Panc1 (cell line): ENCODE measurements at regions not wholly inside any gene's neighbourhood (a gene's known extent, or its start where the extent isn't known, plus 50 kb on each side); places are given as distances from the start of the nearest gene placed in this dataset.

Experiments used
- ATAC-seq: fragments of 200-7000 bp; cut with Tn5 transposase; 2 replicates; pipeline ENCODE4 v1.9.1; 2020; ENCODE audit warnings: mild to moderate bottlenecking, moderate library complexity
- BruUV-seq: library from RNA; stranded (reverse); fragments of 400-500 nt; replicated peaks from 2 replicates; lab custom pipeline; 2021; lab: Mats Ljungman, UMichigan
- CTCF ChIA-PET: fragments of 300-600 bp; sonication (Branson Sonifier 250); formaldehyde crosslinking; loops from one replicate; lab custom pipeline; 2022; ENCODE audit warnings: antibody characterized with exemption; lab: Charles Lee
- POLR2A ChIA-PET: fragments of 300-600 bp; sonication (Branson Sonifier 250); formaldehyde crosslinking; loops from one replicate; lab custom pipeline; 2022; ENCODE audit warnings: antibody characterized with exemption; lab: Charles Lee
- DNase-seq: peaks from one replicate; pipeline ENCODE4 v3.0.0-alpha.2; 2010; ENCODE audit warnings: low read depth, low spot score
- H3K27ac ChIP-seq: 2 replicates; pipeline ENCODE4 v1.5.1; 2011; ENCODE audit warnings: mild to moderate bottlenecking, low read length, inconsistent platforms
- H3K27me3 ChIP-seq: fragments of 200-500 bp; sonication (Bioruptor generic); 2 replicates; pipeline ENCODE4 v1.6.0; 2014; ENCODE audit warnings: low read length, inconsistent platforms; ENCODE audit not compliant: control insufficient read depth, insufficient read depth
- H3K36me3 ChIP-seq: fragments of 200-500 bp; sonication (Bioruptor generic); 2 replicates; pipeline ENCODE4 v1.5.1; 2014; ENCODE audit warnings: inconsistent platforms, mild to moderate bottlenecking, low read length, moderate library complexity; ENCODE audit not compliant: control insufficient read depth, insufficient read depth
- H3K4me1 ChIP-seq: 2 replicates; pipeline ENCODE4 v1.5.1; 2011; ENCODE audit warnings: inconsistent platforms, mild to moderate bottlenecking, low read length, moderate library complexity; ENCODE audit not compliant: control insufficient read depth, insufficient read depth
- H3K4me3 ChIP-seq, 2 experiments: 2 replicates each; pipeline ENCODE4 v1.5.1; 2011 to 2012; ENCODE audit warnings: low read depth in 2 of 2, low read length in 2 of 2, mild to moderate bottlenecking in 2 of 2, inconsistent platforms in 1 of 2, moderate library complexity in 1 of 2
- H3K9me3 ChIP-seq: fragments of 200-500 bp; sonication (Bioruptor generic); 2 replicates; pipeline ENCODE4 v1.5.1; 2014; ENCODE audit warnings: low read depth, mild to moderate bottlenecking, inconsistent platforms, low read length, moderate library complexity; ENCODE audit not compliant: control insufficient read depth, insufficient read depth
- CTCF ChIP-seq: fragments of 450-650 bp; IDR thresholded peaks from 2 replicates; pipeline ENCODE4 v1.5.1; 2017; ENCODE audit warnings: mild to moderate bottlenecking
- POLR2AphosphoS5 ChIP-seq: IDR thresholded peaks from 2 replicates; pipeline ENCODE4 v1.6.1; 2012; ENCODE audit warnings: mild to moderate bottlenecking, low read depth, low read length, moderate library complexity
- REST ChIP-seq, 2 experiments: IDR thresholded peaks; 2 replicates each; pipeline ENCODE4 v1.6.1; 2011 to 2012; ENCODE audit warnings: low read depth in 2 of 2, control low read depth in 1 of 2, low read length in 1 of 2, mild to moderate bottlenecking in 1 of 2, moderate library complexity in 1 of 2; ENCODE audit not compliant: insufficient read depth in 1 of 2
- SIN3A ChIP-seq: IDR thresholded peaks from 2 replicates; pipeline ENCODE4 v1.6.1; 2012; ENCODE audit warnings: low read depth, mild to moderate bottlenecking, low read length, moderate library complexity, borderline replicate concordance; ENCODE audit not compliant: insufficient read depth
- TCF7L2 ChIP-seq: IDR thresholded peaks from 2 replicates; pipeline ENCODE4 v1.6.1; 2011; ENCODE audit warnings: mild to moderate bottlenecking, low read depth, low read length, inconsistent platforms
- in situ Hi-C: cut with HindIII; loops from 2 replicates; pipeline ENCODE4 v1.10.0; 2016; ENCODE audit warnings: low sequenced_read_pairs, low pct_unique_long_range_greater_than_20kb
- intact Hi-C: fragments of 100-400 bp; cut with micrococcal nuclease; formaldehyde crosslinking; loops from one replicate; pipeline ENCODE4 v1.10.0; 2022; ENCODE audit not compliant: unreplicated experiment

GRCh38 chr16:6682142-6682811 lies 650.4 kb upstream of the RBFOX1 start:
- in situ Hi-C loops (no loop called here), intact Hi-C loops (loop anchor here (5.0 kb wide), 1 partner anchor 1490 kb away; no protein-coding TSS in a partner anchor)
- Histone ChIP-seq H3K4me3 (no peak overlapping the region), H3K4me1 (no peaks in the 10 kb centered on the region), H3K27ac (no peak overlapping the region), H3K9me3 (no peaks in the 10 kb centered on the region), H3K27me3 (no peaks in the 10 kb centered on the region), H3K36me3 (no peaks in the 10 kb centered on the region)
- ATAC-seq: no peak
- ChIA-PET CTCF (interaction anchor here (0.6 kb wide), 1 partner anchor 346 kb away, joined by 6 read pairs; no protein-coding TSS in a partner anchor), POLR2A (no interaction called here)
- no peak for TF ChIP-seq TCF7L2
- no peak for TF ChIP-seq SIN3A
- TF ChIP-seq REST (IDR thresholded peaks at IDR 0.05; ENCODE audit: insufficient read depth in 1 of 2, low read depth in 2 of 2, low read length in 1 of 2): no peak
- no peak for TF ChIP-seq POLR2AphosphoS5
- peak; percentile 85 for TF ChIP-seq CTCF
- DNase-seq: peak; percentile 7
- no TSS peak for BruUV-seq

GRCh38 chr16:6678586-6678985 lies 654.1 kb upstream of the RBFOX1 start:
- BruUV-seq: no TSS peak
- CTCF ChIA-PET: no interaction called here
- H3K27me3 ChIP-seq: no peaks in the 10 kb centered on the region
- no peaks in the 10 kb centered on the region for H3K9me3 ChIP-seq
- H3K4me3 ChIP-seq: no peak overlapping the region
- H3K27ac ChIP-seq: no peak overlapping the region
- DNase-seq (no peak), ATAC-seq (no peak)
- POLR2A ChIA-PET: no interaction called here
- H3K4me1 ChIP-seq: no peaks in the 10 kb centered on the region
- in situ Hi-C loops (no loop called here), intact Hi-C loops (no loop called here)
- no peak for TF ChIP-seq POLR2AphosphoS5
- no peak for TF ChIP-seq CTCF
- TF ChIP-seq REST (IDR thresholded peaks at IDR 0.05; ENCODE audit: insufficient read depth in 1 of 2, low read depth in 2 of 2, low read length in 1 of 2): no peak
- TF ChIP-seq SIN3A: no peak
- no peak for TF ChIP-seq TCF7L2
- H3K36me3 ChIP-seq: no peaks in the 10 kb centered on the region
